ENCODE measurements at regions not wholly inside any gene's neighbourhood (a gene's known extent, or its start where the extent isn't known, plus 50 kb on each side); places are given as distances from the start of the nearest gene placed in this dataset.

GRCh38 chr6:45830441-45831139 lies 185.1 kb downstream of the CLIC5 start:
- DNase-seq: peak in 2 of 3 donors; percentile 7 to 28

GRCh38 chr6:45829873-45830272 lies 185.8 kb downstream of the CLIC5 start:
- no peak for DNase-seq

GRCh38 chr6:45827952-45828530 lies 187.6 kb downstream of the CLIC5 start:
- no peak for DNase-seq

- DNase-seq: no peak
Measured at GRCh38 chr6:45822873-45823272, 192.8 kb downstream of the CLIC5 start.

- DNase-seq: peak; percentile 29 to 38 (median 34)
Measured at GRCh38 chr6:45822246-45822812, 193.3 kb downstream of the CLIC5 start.

GRCh38 chr6:45818655-45819054 lies 197.0 kb downstream of the CLIC5 start:
- no peak for DNase-seq

GRCh38 chr6:45816674-45817297 lies 198.9 kb downstream of the CLIC5 start:
- DNase-seq: no peak

- DNase-seq: no peak
Measured at GRCh38 chr6:45815466-45816125, 200.1 kb downstream of the CLIC5 start.

- DNase-seq: no peak
Measured at GRCh38 chr6:45814772-45815171, 200.9 kb downstream of the CLIC5 start.

- no peak for DNase-seq
Measured at GRCh38 chr6:45813943-45814342, 201.7 kb downstream of the CLIC5 start.

GRCh38 chr6:45812922-45813321 lies 202.7 kb downstream of the CLIC5 start:
- DNase-seq: no peak

GRCh38 chr6:45808917-45809316 lies 206.7 kb downstream of the CLIC5 start:
- DNase-seq: no peak

- peak in 1 of 3 donors; percentile 7 for DNase-seq
Measured at GRCh38 chr6:45808042-45808645, 207.5 kb downstream of the CLIC5 start.

GRCh38 chr6:45807311-45808041 lies 208.2 kb downstream of the CLIC5 start:
- no peak for DNase-seq

- no peak for DNase-seq
Measured at GRCh38 chr6:45806172-45806571, 209.5 kb downstream of the CLIC5 start.

GRCh38 chr6:45803071-45803470 lies 212.6 kb downstream of the CLIC5 start:
- DNase-seq: peak; percentile 69 to 74 (median 72)

GRCh38 chr6:45801471-45802289 lies 214.0 kb downstream of the CLIC5 start:
- no peak for DNase-seq

GRCh38 chr6:45800911-45801310 lies 214.7 kb downstream of the CLIC5 start:
- DNase-seq: no peak

- DNase-seq: no peak
Measured at GRCh38 chr6:45795678-45796077, 220.0 kb downstream of the CLIC5 start.

GRCh38 chr6:45794465-45794864 lies 221.2 kb downstream of the CLIC5 start:
- no peak for DNase-seq

All from suppressor macrophage treated with lipopolysaccharide for 1 hour (primary cell).